HFFc6 (cell line): ENCODE measurements at regions not wholly inside any gene's neighbourhood (a gene's known extent, or its start where the extent isn't known, plus 50 kb on each side); places are given as distances from the start of the nearest gene placed in this dataset.

ENCODE experiments used
- DNase-seq: peaks from one replicate; pipeline ENCODE4 v3.0.0-alpha.2; 2018
- H3K27ac Mint-ChIP-seq: 2 replicates; pipeline ENCODE4 v1.8.0; 2020; ENCODE audit warnings: mild to moderate bottlenecking, mixed read lengths
- H3K27me3 Mint-ChIP-seq: 2 replicates; pipeline ENCODE4 v1.8.0; 2021; ENCODE audit warnings: mild to moderate bottlenecking, moderate library complexity, mixed read lengths; ENCODE audit not compliant: insufficient read depth
- H3K36me3 Mint-ChIP-seq: 2 replicates; pipeline ENCODE4 v1.8.0; 2021; ENCODE audit warnings: low read depth, mixed read lengths
- H3K4me1 Mint-ChIP-seq: 2 replicates; pipeline ENCODE4 v1.8.0; 2020; ENCODE audit warnings: low read depth, mixed read lengths
- H3K4me3 Mint-ChIP-seq: 2 replicates; pipeline ENCODE4 v1.8.0; 2020; ENCODE audit warnings: mild to moderate bottlenecking, moderate library complexity, mixed read lengths
- H3K9me3 Mint-ChIP-seq: 2 replicates; pipeline ENCODE4 v1.8.0; 2020; ENCODE audit warnings: mild to moderate bottlenecking, mixed read lengths
- TF ChIP-seq, protein P1 (sequence below): fragments of 200-600 bp; sonication (generic); IDR thresholded peaks from 2 replicates; pipeline ENCODE4 v1.5.0; 2021; ENCODE audit warnings: antibody characterized with exemption, mild to moderate bottlenecking

DNA sequence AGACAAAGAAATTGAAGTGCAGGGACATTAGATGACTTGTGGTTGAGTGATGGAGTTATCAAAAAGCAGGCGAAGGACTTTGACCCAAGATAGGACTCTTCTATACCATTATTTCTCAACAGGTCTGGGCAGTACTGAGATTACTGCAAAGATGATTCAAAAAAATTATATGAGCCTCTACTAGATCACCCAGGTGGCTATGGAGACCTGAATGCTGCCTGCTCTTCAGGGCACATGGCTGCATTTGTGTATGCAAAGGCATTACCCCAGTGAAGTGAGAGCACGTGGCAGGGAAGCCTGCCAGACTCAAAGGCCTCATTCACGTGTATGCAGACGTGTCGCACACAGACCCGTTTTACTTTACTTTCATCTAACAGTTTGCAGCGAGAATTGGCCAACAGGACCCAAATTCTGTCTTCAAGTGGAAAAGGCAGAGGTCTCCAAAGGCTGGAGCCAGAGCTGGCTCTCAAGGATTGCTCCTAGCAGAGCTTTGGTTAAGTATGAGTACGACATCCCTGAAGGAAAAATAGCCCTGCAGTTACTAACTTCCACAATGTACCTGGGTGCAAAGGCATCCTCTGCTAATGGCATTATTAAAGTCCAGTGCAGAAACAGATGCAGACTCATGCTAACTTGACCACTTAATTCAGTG, 113.8 kb upstream of the ARMC2 start:
- no peak overlapping the region for H3K27ac Mint-ChIP-seq
- peaks cover 2% of the 10 kb centered on the region; the same call in 1 of the 2 replicates for H3K27me3 Mint-ChIP-seq
- H3K4me1 Mint-ChIP-seq, result peaks cover 70% of the 10 kb centered on the region
- no peaks in the 10 kb centered on the region for H3K9me3 Mint-ChIP-seq
- no peak for DNase-seq
- TF ChIP-seq, protein P1, sequence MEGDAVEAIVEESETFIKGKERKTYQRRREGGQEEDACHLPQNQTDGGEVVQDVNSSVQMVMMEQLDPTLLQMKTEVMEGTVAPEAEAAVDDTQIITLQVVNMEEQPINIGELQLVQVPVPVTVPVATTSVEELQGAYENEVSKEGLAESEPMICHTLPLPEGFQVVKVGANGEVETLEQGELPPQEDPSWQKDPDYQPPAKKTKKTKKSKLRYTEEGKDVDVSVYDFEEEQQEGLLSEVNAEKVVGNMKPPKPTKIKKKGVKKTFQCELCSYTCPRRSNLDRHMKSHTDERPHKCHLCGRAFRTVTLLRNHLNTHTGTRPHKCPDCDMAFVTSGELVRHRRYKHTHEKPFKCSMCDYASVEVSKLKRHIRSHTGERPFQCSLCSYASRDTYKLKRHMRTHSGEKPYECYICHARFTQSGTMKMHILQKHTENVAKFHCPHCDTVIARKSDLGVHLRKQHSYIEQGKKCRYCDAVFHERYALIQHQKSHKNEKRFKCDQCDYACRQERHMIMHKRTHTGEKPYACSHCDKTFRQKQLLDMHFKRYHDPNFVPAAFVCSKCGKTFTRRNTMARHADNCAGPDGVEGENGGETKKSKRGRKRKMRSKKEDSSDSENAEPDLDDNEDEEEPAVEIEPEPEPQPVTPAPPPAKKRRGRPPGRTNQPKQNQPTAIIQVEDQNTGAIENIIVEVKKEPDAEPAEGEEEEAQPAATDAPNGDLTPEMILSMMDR, result no peak
- H3K4me3 Mint-ChIP-seq, result no peak overlapping the region
- no peaks in the 10 kb centered on the region for H3K36me3 Mint-ChIP-seq

DNA sequence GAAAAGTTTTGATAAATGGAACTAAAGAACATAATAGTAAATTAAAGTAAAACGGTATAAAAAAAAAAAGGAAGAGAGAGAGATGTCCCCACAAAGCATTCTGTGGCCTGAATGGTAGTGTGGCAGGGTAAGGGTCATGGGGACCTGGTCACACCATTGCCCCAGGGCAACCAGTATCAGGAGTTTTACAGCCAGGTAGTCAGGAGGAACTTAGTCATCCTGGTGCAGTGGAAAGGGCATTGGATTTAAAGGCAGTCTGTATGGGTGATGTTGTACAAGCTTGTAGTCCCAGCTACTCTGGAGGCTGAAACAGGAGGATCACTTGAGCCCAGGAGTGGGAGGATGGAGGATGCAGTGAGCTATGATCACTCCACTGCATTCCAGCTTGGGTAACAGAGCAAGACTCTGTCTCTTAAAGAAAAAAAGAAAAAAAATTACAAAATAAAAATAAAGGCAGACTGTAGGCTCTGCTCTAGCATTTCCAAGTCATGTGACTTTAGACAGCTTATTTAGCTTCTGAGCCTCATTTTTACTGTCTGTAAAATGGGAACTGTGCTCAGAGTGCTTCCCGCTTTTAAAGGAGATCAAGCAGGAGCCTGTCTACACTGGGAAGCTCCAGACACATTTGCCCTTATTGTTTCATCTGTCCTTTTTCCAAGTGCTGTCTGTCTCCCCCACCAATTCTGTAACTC, 112.8 kb upstream of the ARMC2 start:
- H3K27me3 Mint-ChIP-seq, result peaks cover 2% of the 10 kb centered on the region; the same call in 1 of the 2 replicates
- H3K36me3 Mint-ChIP-seq, result no peaks in the 10 kb centered on the region
- no peak overlapping the region for H3K4me3 Mint-ChIP-seq
- peaks cover 72% of the 10 kb centered on the region for H3K4me1 Mint-ChIP-seq
- TF ChIP-seq, protein P1, result no peak
- H3K9me3 Mint-ChIP-seq, result no peaks in the 10 kb centered on the region
- no peak overlapping the region for H3K27ac Mint-ChIP-seq
- no peak for DNase-seq

DNA sequence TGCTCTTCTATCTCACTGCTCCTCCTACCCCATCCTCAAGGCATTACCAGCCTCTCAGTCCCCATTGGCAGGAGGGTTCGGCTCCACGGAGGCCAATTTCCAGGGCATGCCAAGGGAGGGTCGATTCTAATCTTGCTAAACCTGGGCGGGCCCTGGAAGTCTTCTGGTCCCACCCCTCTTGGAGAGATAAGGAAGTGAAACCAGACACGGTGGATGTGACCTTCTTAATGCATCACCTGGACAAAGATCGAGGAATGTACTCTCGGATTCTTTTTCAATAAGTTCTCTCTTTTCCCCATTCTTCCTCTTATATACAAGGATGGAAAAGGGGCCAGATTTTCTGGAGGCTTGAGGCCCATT, 112.2 kb upstream of the ARMC2 start:
- Mint-ChIP-seq H3K9me3 (no peaks in the 10 kb centered on the region), H3K4me1 (peaks cover 70% of the 10 kb centered on the region), H3K36me3 (no peaks in the 10 kb centered on the region), H3K4me3 (0 out of 2 replicates have a peak overlapping the region, but pooled peaks have one; percentile 30), H3K27me3 (peaks cover 2% of the 10 kb centered on the region; the same call in 1 of the 2 replicates), H3K27ac (peak overlapping the region; percentile 86)
- TF ChIP-seq, protein P1, result no peak
- no peak for DNase-seq

DNA sequence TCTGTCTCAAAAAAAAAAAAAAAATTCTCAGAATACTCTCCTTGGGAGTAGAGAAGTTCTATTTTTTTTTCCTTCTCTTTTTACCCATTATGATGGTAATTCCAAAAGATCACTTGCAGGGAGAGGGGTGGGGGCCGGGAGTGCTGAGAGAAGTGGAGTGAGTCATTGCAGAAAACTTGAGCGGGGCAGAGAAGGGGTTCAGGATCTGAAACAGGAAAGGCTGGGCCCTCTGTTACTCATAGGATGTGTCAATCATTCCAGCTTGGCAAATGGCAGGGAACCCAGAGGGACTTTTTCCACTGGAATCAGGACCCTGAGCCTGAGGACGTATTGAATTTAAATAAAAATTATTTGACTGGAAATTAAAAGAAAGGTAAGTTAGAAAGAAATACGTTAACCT, 111.4 kb upstream of the ARMC2 start:
- Mint-ChIP-seq H3K4me3 (peak overlapping the region; percentile 69), H3K4me1 (peaks cover 61% of the 10 kb centered on the region), H3K36me3 (no peaks in the 10 kb centered on the region), H3K27ac (peak overlapping the region; percentile 86), H3K27me3 (peaks cover 2% of the 10 kb centered on the region; the same call in 1 of the 2 replicates), H3K9me3 (no peaks in the 10 kb centered on the region)
- DNase-seq, result peak; percentile 80
- TF ChIP-seq, protein P1, result no peak

- Mint-ChIP-seq H3K27ac (peak overlapping the region; percentile 90), H3K4me3 (peak overlapping the region; percentile 76), H3K9me3 (no peaks in the 10 kb centered on the region), H3K36me3 (no peaks in the 10 kb centered on the region), H3K4me1 (peaks cover 51% of the 10 kb centered on the region), H3K27me3 (peaks cover 2% of the 10 kb centered on the region; the same call in 1 of the 2 replicates)
- TF ChIP-seq, protein P1, result no peak
- peak; percentile 96 for DNase-seq
Observed at GRCh38 chr6:108737594-108738546, 110.4 kb upstream of the ARMC2 start.
